Astrocyte (in vitro differentiated cells and primary cell): ENCODE measurements at regions not wholly inside any gene's neighbourhood (a gene's known extent, or its start where the extent isn't known, plus 50 kb on each side); places are given as distances from the start of the nearest gene placed in this dataset.
"Not testable (repeated sequence)": the region's sequence is repeated elsewhere in the genome, so short reads cannot be mapped to it uniquely, and the experiment has no call there.

ENCODE experiments used
- CTCF ChIP-seq: IDR thresholded peaks from 2 replicates; pipeline ENCODE4 v1.5.1; 2011; ENCODE audit warnings: low read depth, mild to moderate bottlenecking, inconsistent platforms, low read length, moderate library complexity; ENCODE audit not compliant: insufficient read depth
- EZH2 ChIP-seq: IDR thresholded peaks from 2 replicates; pipeline ENCODE4 v1.6.1; 2012; ENCODE audit warnings: mild to moderate bottlenecking, low read length, inconsistent platforms; ENCODE audit not compliant: insufficient read depth

- TF ChIP-seq CTCF, EZH2: not testable (repeated sequence)
These were observed 639.0 kb downstream of the IRS1 start for GRCh38 chr2:226160617-226161016.
